Neural cell (in vitro differentiated cells): ENCODE measurements at regions not wholly inside any gene's neighbourhood (a gene's known extent, or its start where the extent isn't known, plus 50 kb on each side); places are given as distances from the start of the nearest gene placed in this dataset.

Experiments used
- H2AFZ ChIP-seq: fragments of 200-600, 300-800 bp; sonication (generic), shearing (Covaris generic); 2 replicates; pipeline ENCODE4 v1.6.0; 2014; ENCODE audit warnings: low read depth, mild to moderate bottlenecking, antibody characterized with exemption, low read length, moderate library complexity
- H3F3A ChIP-seq: fragments of 200-600 bp; shearing (Covaris generic); 2 replicates; pipeline ENCODE4 v1.6.1; 2016; ENCODE audit warnings: mild to moderate bottlenecking, moderate library complexity, mixed read lengths, antibody characterized with exemption, low read length; ENCODE audit not compliant: insufficient read depth, poor library complexity, severe bottlenecking
- H3K27ac ChIP-seq: fragments of 200-600, 300-800 bp; sonication (generic), shearing (Covaris generic); 2 replicates; pipeline ENCODE4 v1.5.1; 2014; ENCODE audit warnings: mild to moderate bottlenecking, low read length, moderate library complexity
- H3K27me3 ChIP-seq: fragments of 300-800, 200-600 bp; sonication (generic), shearing (Covaris generic); 2 replicates; pipeline ENCODE4 v1.6.0; 2014; ENCODE audit warnings: mild to moderate bottlenecking, low read depth, low read length, moderate library complexity; ENCODE audit not compliant: insufficient read depth
- H3K36me3 ChIP-seq: fragments of 300-800, 200-600 bp; sonication (generic), shearing (Covaris generic); 2 replicates; pipeline ENCODE4 v1.5.1; 2014; ENCODE audit warnings: mild to moderate bottlenecking, antibody characterized with exemption, low read length, moderate library complexity; ENCODE audit not compliant: insufficient read depth
- H3K4me2 ChIP-seq: fragments of 300-800, 200-600 bp; sonication (generic), shearing (Covaris generic); 2 replicates; pipeline ENCODE4 v1.6.0; 2014; ENCODE audit warnings: mild to moderate bottlenecking, low read length
- H3K4me3 ChIP-seq: fragments of 300-800, 200-600 bp; sonication (generic), shearing (Covaris generic); 2 replicates; pipeline ENCODE4 v1.5.1; 2014; ENCODE audit warnings: mild to moderate bottlenecking, low read length, moderate library complexity
- H3K79me2 ChIP-seq: fragments of 200-600 bp; shearing (Covaris generic); replicated peaks from 2 replicates; pipeline ENCODE4 v1.6.0; 2014; ENCODE audit warnings: mild to moderate bottlenecking, low read length, moderate library complexity; ENCODE audit not compliant: insufficient read depth
- H3K9ac ChIP-seq: fragments of 300-800, 200-600 bp; sonication (generic), shearing (Covaris generic); 2 replicates; pipeline ENCODE4 v1.6.1; 2016; ENCODE audit warnings: mild to moderate bottlenecking, low read length, mixed read lengths
- H3K9me2 ChIP-seq: fragments of 200-600 bp; shearing (Covaris generic); 2 replicates; pipeline ENCODE4 v1.6.1; 2016; ENCODE audit warnings: mild to moderate bottlenecking, low read length, mixed read lengths; ENCODE audit not compliant: insufficient read depth
- H3K9me3 ChIP-seq: fragments of 200-600, 300-800 bp; sonication (generic), shearing (Covaris generic); 2 replicates; pipeline ENCODE4 v1.6.1; 2016; ENCODE audit warnings: mild to moderate bottlenecking, mixed run types, low read length, moderate library complexity, mixed read lengths
- H4K20me1 ChIP-seq: fragments of 200-600 bp; shearing (Covaris generic); 2 replicates; pipeline ENCODE4 v1.6.1; 2016; ENCODE audit warnings: mild to moderate bottlenecking, mixed run types; ENCODE audit not compliant: insufficient read depth
- EP300 ChIP-seq: fragments of 450-650 bp; conservative IDR thresholded peaks from 2 replicates; pipeline ENCODE4 v1.6.1; 2014; ENCODE audit warnings: antibody characterized with exemption, mild to moderate bottlenecking, moderate library complexity; ENCODE audit not compliant: poor library complexity, severe bottlenecking
- EZH2 ChIP-seq: fragments of 200-600, 300-800 bp; shearing (Covaris generic), sonication (generic); IDR thresholded peaks from 2 replicates; pipeline ENCODE4 v1.6.1; 2014; ENCODE audit warnings: antibody characterized with exemption, low read length, borderline replicate concordance, mild to moderate bottlenecking; ENCODE audit not compliant: insufficient read depth, poor library complexity, severe bottlenecking
- MXI1 ChIP-seq: fragments of 450-650 bp; conservative IDR thresholded peaks from 2 replicates; pipeline ENCODE4 v1.6.1; 2014; ENCODE audit warnings: antibody characterized with exemption, mild to moderate bottlenecking; ENCODE audit not compliant: poor library complexity, severe bottlenecking
- POLR2AphosphoS5 ChIP-seq: IDR thresholded peaks from 2 replicates; pipeline ENCODE4 v1.6.1; 2012
- RAD21 ChIP-seq: fragments of 450-650 bp; conservative IDR thresholded peaks from 2 replicates; pipeline ENCODE4 v1.6.1; 2014; ENCODE audit warnings: antibody characterized with exemption, mild to moderate bottlenecking, moderate library complexity
- SMC3 ChIP-seq: fragments of 450-650 bp; conservative IDR thresholded peaks from 2 replicates; pipeline ENCODE4 v1.6.1; 2014; ENCODE audit warnings: antibody characterized with exemption, mild to moderate bottlenecking, moderate library complexity; ENCODE audit not compliant: poor library complexity
- TAF1 ChIP-seq: IDR thresholded peaks from 2 replicates; pipeline ENCODE4 v1.6.1; 2012; ENCODE audit warnings: low read depth
- TF ChIP-seq, protein P1 (sequence below): IDR thresholded peaks from 2 replicates; pipeline ENCODE4 v1.6.1; 2012; ENCODE audit warnings: borderline replicate concordance
- TF ChIP-seq, protein P2 (sequence below): fragments of 450-650 bp; IDR thresholded peaks from 2 replicates; pipeline ENCODE4 v1.5.1; 2014; ENCODE audit warnings: antibody characterized with exemption, mild to moderate bottlenecking, moderate library complexity; ENCODE audit not compliant: poor library complexity, severe bottlenecking

- Histone ChIP-seq H3K36me3 (no peaks in the 10 kb centered on the region), H3K27me3 (no peaks in the 10 kb centered on the region), H3F3A (no peaks in the 10 kb centered on the region), H3K9me3 (no peaks in the 10 kb centered on the region), H2AFZ (no peak overlapping the region), H4K20me1 (no peaks in the 10 kb centered on the region), H3K9me2 (no peaks in the 10 kb centered on the region), H3K4me3 (no peak overlapping the region), H3K27ac (no peak overlapping the region), H3K4me2 (no peak overlapping the region), H3K79me2 (no peaks in the 10 kb centered on the region), H3K9ac (no peak overlapping the region)
- TF ChIP-seq TAF1 (no peak), POLR2AphosphoS5 (no peak), EZH2 (no peak), MXI1 (no peak), RAD21 (no peak), SMC3 (no peak), EP300 (no peak)
- TF ChIP-seq, protein P1, sequence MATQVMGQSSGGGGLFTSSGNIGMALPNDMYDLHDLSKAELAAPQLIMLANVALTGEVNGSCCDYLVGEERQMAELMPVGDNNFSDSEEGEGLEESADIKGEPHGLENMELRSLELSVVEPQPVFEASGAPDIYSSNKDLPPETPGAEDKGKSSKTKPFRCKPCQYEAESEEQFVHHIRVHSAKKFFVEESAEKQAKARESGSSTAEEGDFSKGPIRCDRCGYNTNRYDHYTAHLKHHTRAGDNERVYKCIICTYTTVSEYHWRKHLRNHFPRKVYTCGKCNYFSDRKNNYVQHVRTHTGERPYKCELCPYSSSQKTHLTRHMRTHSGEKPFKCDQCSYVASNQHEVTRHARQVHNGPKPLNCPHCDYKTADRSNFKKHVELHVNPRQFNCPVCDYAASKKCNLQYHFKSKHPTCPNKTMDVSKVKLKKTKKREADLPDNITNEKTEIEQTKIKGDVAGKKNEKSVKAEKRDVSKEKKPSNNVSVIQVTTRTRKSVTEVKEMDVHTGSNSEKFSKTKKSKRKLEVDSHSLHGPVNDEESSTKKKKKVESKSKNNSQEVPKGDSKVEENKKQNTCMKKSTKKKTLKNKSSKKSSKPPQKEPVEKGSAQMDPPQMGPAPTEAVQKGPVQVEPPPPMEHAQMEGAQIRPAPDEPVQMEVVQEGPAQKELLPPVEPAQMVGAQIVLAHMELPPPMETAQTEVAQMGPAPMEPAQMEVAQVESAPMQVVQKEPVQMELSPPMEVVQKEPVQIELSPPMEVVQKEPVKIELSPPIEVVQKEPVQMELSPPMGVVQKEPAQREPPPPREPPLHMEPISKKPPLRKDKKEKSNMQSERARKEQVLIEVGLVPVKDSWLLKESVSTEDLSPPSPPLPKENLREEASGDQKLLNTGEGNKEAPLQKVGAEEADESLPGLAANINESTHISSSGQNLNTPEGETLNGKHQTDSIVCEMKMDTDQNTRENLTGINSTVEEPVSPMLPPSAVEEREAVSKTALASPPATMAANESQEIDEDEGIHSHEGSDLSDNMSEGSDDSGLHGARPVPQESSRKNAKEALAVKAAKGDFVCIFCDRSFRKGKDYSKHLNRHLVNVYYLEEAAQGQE, result no peak
- TF ChIP-seq, protein P2, sequence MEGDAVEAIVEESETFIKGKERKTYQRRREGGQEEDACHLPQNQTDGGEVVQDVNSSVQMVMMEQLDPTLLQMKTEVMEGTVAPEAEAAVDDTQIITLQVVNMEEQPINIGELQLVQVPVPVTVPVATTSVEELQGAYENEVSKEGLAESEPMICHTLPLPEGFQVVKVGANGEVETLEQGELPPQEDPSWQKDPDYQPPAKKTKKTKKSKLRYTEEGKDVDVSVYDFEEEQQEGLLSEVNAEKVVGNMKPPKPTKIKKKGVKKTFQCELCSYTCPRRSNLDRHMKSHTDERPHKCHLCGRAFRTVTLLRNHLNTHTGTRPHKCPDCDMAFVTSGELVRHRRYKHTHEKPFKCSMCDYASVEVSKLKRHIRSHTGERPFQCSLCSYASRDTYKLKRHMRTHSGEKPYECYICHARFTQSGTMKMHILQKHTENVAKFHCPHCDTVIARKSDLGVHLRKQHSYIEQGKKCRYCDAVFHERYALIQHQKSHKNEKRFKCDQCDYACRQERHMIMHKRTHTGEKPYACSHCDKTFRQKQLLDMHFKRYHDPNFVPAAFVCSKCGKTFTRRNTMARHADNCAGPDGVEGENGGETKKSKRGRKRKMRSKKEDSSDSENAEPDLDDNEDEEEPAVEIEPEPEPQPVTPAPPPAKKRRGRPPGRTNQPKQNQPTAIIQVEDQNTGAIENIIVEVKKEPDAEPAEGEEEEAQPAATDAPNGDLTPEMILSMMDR, result no peak
These were observed 1161.4 kb downstream of the IGSF11 start for GRCh38 chr3:117873249-117873600.

DNA sequence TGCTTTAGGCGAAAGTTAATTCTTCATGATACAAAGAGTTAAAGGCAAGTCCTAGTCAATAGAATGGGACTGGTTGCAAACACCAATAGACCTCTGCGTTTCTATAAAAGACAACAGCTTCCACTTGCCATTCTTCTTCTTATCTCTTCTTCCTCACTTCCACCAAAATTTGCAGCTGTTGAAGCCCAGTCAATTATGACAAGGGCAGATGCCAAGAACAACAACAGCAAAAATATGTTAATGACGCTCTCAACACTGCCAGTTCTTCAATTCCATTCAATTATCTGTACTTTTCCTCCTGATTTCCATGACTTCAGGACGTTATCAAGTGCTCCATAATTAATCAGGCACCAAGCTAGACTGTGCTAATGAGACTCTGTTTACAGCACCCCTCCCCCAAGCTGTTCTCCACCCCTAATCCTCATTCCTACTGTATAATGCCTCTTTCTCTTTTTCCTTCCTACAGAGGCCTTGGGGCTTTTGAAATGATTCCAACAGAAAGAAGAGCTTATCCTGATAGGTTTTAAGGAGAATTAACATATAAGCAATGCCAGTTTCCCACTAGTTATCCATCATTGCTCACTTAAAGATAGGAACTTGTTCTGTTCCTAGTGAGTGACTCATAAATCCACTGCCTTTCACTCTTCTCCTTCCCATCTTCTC lies 1160.5 kb downstream of the IGSF11 start:
- TF ChIP-seq MXI1, result no peak
- TF ChIP-seq EZH2, result no peak
- no peak for TF ChIP-seq EP300
- H3K27ac ChIP-seq, result no peak overlapping the region

More for the DNA sequence above, 1160.5 kb downstream of the IGSF11 start:
- Histone ChIP-seq H4K20me1 (no peaks in the 10 kb centered on the region), H2AFZ (no peak overlapping the region), H3K4me2 (no peak overlapping the region), H3K79me2 (no peaks in the 10 kb centered on the region), H3K9ac (no peak overlapping the region), H3K27me3 (no peaks in the 10 kb centered on the region), H3K9me3 (no peaks in the 10 kb centered on the region), H3K9me2 (no peaks in the 10 kb centered on the region), H3K4me3 (no peak overlapping the region), H3K36me3 (no peaks in the 10 kb centered on the region), H3F3A (no peaks in the 10 kb centered on the region)
